GM23248 (cell line): ENCODE measurements at regions not wholly inside any gene's neighbourhood (a gene's known extent, or its start where the extent isn't known, plus 50 kb on each side); places are given as distances from the start of the nearest gene placed in this dataset.
"Not testable (repeated sequence)": the region's sequence is repeated elsewhere in the genome, so short reads cannot be mapped to it uniquely, and the experiment has no call there.

ENCODE experiments used
- DNase-seq: peaks from one replicate; pipeline ENCODE4 v3.0.0-alpha.2; 2015
- H2AFZ ChIP-seq: fragments of 200-600 bp; sonication (generic); 2 replicates; pipeline ENCODE4 v1.6.1; 2016; ENCODE audit warnings: antibody characterized with exemption
- H3F3A ChIP-seq: fragments of 200-600 bp; sonication (generic); 2 replicates; pipeline ENCODE4 v1.6.1; 2016; ENCODE audit warnings: mild to moderate bottlenecking, antibody characterized with exemption, mixed run types; ENCODE audit not compliant: insufficient read depth
- H3K27ac ChIP-seq: fragments of 200-600 bp; sonication (generic); 2 replicates; pipeline ENCODE4 v1.5.1; 2016; ENCODE audit warnings: mild to moderate bottlenecking
- H3K27me3 ChIP-seq: fragments of 200-600 bp; sonication (generic); replicated peaks from 2 replicates; pipeline ENCODE4 v1.6.1; 2016; ENCODE audit warnings: mild to moderate bottlenecking; ENCODE audit not compliant: insufficient read depth
- H3K36me3 ChIP-seq: fragments of 200-600 bp; sonication (generic); 2 replicates; pipeline ENCODE4 v1.6.1; 2016; ENCODE audit warnings: low read depth, mild to moderate bottlenecking
- H3K4me1 ChIP-seq: fragments of 200-600 bp; sonication (generic); 2 replicates; pipeline ENCODE4 v1.6.1; 2016; ENCODE audit warnings: mild to moderate bottlenecking; ENCODE audit not compliant: insufficient read depth
- H3K4me2 ChIP-seq: fragments of 200-600 bp; sonication (generic); one replicate; pipeline ENCODE4 v1.6.1; 2016; ENCODE audit warnings: mild to moderate bottlenecking; ENCODE audit not compliant: unreplicated experiment
- H3K4me3 ChIP-seq: fragments of 200-600 bp; sonication (generic); 2 replicates; pipeline ENCODE4 v1.5.1; 2016; ENCODE audit warnings: mild to moderate bottlenecking
- H3K79me2 ChIP-seq: fragments of 200-600 bp; sonication (generic); 2 replicates; pipeline ENCODE4 v1.6.1; 2016; ENCODE audit warnings: mild to moderate bottlenecking; ENCODE audit not compliant: insufficient read depth
- H3K9ac ChIP-seq: fragments of 200-600 bp; sonication (generic); 2 replicates; pipeline ENCODE4 v1.6.1; 2016; ENCODE audit warnings: mild to moderate bottlenecking
- H3K9me2 ChIP-seq: fragments of 200-600 bp; sonication (generic); 2 replicates; pipeline ENCODE4 v1.6.1; 2016; ENCODE audit warnings: mixed run types, mild to moderate bottlenecking, moderate library complexity; ENCODE audit not compliant: insufficient read depth
- H3K9me3 ChIP-seq: fragments of 200-600 bp; sonication (generic); one replicate; pipeline ENCODE4 v1.6.1; 2017; ENCODE audit warnings: low read depth
- H4K20me1 ChIP-seq: fragments of 200-600 bp; sonication (generic); 2 replicates; pipeline ENCODE4 v1.6.0; 2016; ENCODE audit not compliant: insufficient read depth
- EZH2 ChIP-seq: fragments of 200-600 bp; sonication (generic); IDR thresholded peaks from 2 replicates; pipeline ENCODE4 v1.6.1; 2018; ENCODE audit warnings: antibody characterized with exemption, mild to moderate bottlenecking; ENCODE audit not compliant: insufficient read depth, poor library complexity, severe bottlenecking
- EZH2phosphoT487 ChIP-seq: fragments of 200-600 bp; sonication (generic); IDR thresholded peaks from 2 replicates; pipeline ENCODE4 v1.6.1; 2018; ENCODE audit warnings: antibody characterized with exemption, moderate library complexity, mild to moderate bottlenecking, low read depth; ENCODE audit not compliant: insufficient read depth
- WGBS, 2 experiments: methylation state at CpG; one replicate each; pipeline ENCODE4 v1.1.6; 2015 to 2017; ENCODE audit warnings: low lambda C conversion rate in 2 of 2, low coverage in 1 of 2; ENCODE audit errors: missing lambda C conversion rate in 2 of 2; 5-methylcytosine and 5-hydroxymethylcytosine counted together
- in situ Hi-C: fragments of 300-500 bp; cut with MboI; formaldehyde crosslinking; loops from 2 replicates; pipeline ENCODE4 v1.15.0; 2020

DNA sequence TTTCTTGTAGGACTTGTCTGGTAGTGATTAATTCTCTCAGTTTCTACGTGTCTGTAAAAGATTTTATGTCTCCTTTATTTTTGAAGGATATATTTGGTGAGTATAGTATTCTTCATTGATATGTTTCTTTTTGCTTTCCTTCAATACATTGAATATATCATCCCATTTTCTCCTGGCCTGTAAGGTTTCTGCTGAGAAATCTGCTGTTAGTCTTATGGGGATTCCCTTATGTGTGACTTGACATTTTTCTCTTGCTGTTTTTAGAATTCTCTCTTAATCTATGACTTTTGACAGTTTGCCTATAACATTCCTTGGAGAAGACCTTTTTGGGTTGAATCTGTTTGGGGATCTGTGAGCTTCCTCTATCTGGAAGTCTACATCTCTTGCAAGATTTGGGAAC lies 281.0 kb upstream of the MEIS1 start:
- H3K9me3 ChIP-seq: no peaks in the 10 kb centered on the region
- no peak for TF ChIP-seq EZH2
- TF ChIP-seq EZH2phosphoT487: no peak
- H3K36me3 ChIP-seq: no peaks in the 10 kb centered on the region
- no peak overlapping the region for H3K4me2 ChIP-seq
- DNase-seq: no peak
- H2AFZ ChIP-seq: no peak overlapping the region
- no peaks in the 10 kb centered on the region for H4K20me1 ChIP-seq
- no peak overlapping the region for H3K27ac ChIP-seq
- no peaks in the 10 kb centered on the region for H3K27me3 ChIP-seq
- H3K4me3 ChIP-seq: no peak overlapping the region
- WGBS, 2 experiments: 0 to 4% methylated on average over 1 of the region's 1 CpG
- in situ Hi-C loops: no loop called here
- no peaks in the 10 kb centered on the region for H3F3A ChIP-seq
- no peaks in the 10 kb centered on the region for H3K4me1 ChIP-seq
- no peaks in the 10 kb centered on the region for H3K79me2 ChIP-seq
- no peak overlapping the region for H3K9ac ChIP-seq
- H3K9me2 ChIP-seq: no peaks in the 10 kb centered on the region

DNA sequence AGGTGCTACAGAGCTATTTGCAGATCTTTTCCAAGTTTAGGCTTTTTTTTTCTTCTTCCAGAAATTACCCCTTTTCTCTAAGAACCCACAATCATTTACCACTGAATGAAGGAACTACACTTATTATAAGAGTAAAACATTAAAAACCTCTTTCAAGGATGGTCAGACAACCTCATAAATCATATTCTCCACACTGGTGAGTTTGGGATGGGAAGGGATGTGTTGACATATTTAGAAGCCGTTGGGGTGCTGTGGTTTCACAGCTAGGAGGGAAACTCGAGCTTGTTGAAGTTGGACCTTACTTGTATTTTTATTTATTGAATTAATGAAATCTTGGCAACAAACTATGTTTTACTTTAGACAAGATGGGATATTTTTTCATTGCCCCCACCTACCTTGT lies 289.4 kb upstream of the MEIS1 start:
- no peak for DNase-seq
- no peaks in the 10 kb centered on the region for H3K9me3 ChIP-seq
- no peaks in the 10 kb centered on the region for H3K4me1 ChIP-seq
- TF ChIP-seq EZH2phosphoT487: no peak
- no peak for TF ChIP-seq EZH2
- WGBS, 2 experiments: 0% methylated on average over 2 of the region's 2 CpGs
- H3K36me3 ChIP-seq: no peaks in the 10 kb centered on the region
- no peaks in the 10 kb centered on the region for H3F3A ChIP-seq
- no peak overlapping the region for H3K4me2 ChIP-seq
- in situ Hi-C loops: no loop called here
- H3K27ac ChIP-seq: no peak overlapping the region
- no peak overlapping the region for H3K9ac ChIP-seq
- no peak overlapping the region for H3K4me3 ChIP-seq
- no peaks in the 10 kb centered on the region for H3K79me2 ChIP-seq
- H3K9me2 ChIP-seq: no peaks in the 10 kb centered on the region
- H3K27me3 ChIP-seq: no peaks in the 10 kb centered on the region
- no peaks in the 10 kb centered on the region for H4K20me1 ChIP-seq
- H2AFZ ChIP-seq: no peak overlapping the region

DNA sequence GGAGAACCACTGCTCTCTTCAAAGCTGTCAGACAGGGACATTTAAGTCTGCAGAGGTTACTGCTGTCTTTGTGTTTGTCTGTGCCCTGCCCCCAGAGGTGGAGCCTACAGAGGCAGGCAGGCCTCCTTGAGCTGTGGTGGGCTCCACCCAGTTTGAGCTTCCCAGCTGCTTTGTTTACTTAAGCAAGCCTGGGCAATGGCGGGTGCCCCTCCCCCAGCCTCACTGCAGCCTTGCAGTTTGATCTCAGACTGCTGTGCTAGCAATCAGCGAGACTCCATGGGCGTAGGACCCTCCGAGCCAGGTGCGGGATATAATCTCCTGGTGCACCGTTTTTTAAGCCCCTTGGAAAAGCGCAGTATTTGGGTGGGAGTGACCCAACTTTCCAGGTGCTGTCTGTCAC lies 290.6 kb upstream of the MEIS1 start:
- H3K9ac ChIP-seq, H3K79me2 ChIP-seq, H4K20me1 ChIP-seq, H3K36me3 ChIP-seq, H2AFZ ChIP-seq, H3K9me2 ChIP-seq, H3K9me3 ChIP-seq, DNase-seq, in situ Hi-C loops, H3K27me3 ChIP-seq, H3K27ac ChIP-seq, H3K4me2 ChIP-seq, H3K4me3 ChIP-seq, H3K4me1 ChIP-seq, H3F3A ChIP-seq: not testable (repeated sequence)
- 33 to 43% methylated on average over 7 of the region's 7 CpGs for WGBS, 2 experiments

DNA sequence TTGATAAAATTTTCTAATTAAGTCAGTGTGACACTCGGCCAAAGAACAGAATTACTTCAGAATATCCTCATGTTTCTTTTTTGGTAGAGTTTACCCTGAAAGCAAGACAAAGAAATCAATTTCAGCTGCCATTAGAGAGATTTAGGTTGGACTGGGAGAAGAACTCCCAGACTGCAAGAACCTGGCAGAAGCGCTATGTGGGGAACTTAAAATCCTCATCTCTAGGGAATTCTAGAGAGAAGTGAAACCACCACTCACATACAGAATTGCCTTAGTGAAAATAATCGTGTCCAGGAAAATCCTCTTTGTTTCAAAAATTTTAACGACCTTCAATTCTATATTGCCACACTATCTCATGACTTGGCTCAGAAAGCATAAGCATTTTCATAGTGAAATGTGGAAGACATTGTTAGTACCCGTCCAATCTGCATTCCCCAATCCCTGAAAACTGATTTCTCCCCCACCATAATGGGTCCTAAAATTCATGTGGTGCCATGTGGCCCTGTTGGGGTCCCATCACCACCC lies 297.3 kb upstream of the MEIS1 start:
- Histone ChIP-seq H3K4me3 (no peak overlapping the region), H4K20me1 (no peaks in the 10 kb centered on the region), H3K79me2 (no peaks in the 10 kb centered on the region), H3K4me2 (no peak overlapping the region), H2AFZ (no peak overlapping the region), H3F3A (no peaks in the 10 kb centered on the region), H3K4me1 (no peaks in the 10 kb centered on the region), H3K36me3 (no peaks in the 10 kb centered on the region), H3K9me3 (no peaks in the 10 kb centered on the region), H3K27ac (no peak overlapping the region), H3K27me3 (no peaks in the 10 kb centered on the region; the same call in 1 of the 2 replicates), H3K9me2 (no peaks in the 10 kb centered on the region), H3K9ac (no peak overlapping the region)
- no peak for DNase-seq
- TF ChIP-seq EZH2 (no peak), EZH2phosphoT487 (no peak)
- WGBS, 2 experiments: 23 to 35% methylated on average over 5 of the region's 5 CpGs
- in situ Hi-C loops: no loop called here

DNA sequence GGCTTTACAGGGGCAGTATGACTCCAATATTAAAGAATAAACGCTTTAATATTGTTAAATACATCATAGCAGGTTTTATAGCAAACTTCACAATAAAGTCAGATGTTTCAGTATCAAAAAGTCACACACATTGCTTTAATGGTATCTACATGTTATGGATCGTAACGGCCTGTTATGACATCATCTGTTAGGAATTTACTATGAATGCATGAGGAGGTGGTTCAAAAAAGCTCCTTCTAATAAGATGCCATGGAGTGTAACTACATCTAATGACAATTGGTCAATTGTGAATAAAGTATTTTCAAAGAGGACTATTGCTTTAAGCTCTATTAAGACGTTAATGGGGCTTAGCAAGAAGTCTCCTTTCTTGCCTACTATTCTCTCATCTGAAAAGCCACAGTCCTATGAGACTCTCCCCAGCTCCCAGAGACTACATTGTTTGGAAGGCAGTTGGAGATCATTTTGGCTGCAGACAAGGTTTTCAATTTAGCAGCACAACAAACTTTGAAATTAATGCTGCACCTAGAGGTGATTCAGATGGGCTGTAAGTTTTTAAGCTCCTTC lies 300.7 kb upstream of the MEIS1 start:
- no peak overlapping the region for H3K9ac ChIP-seq
- no peaks in the 10 kb centered on the region for H3K36me3 ChIP-seq
- H3K9me2 ChIP-seq: no peaks in the 10 kb centered on the region
- TF ChIP-seq EZH2phosphoT487: no peak
- TF ChIP-seq EZH2: no peak
- no peaks in the 10 kb centered on the region for H4K20me1 ChIP-seq
- no peaks in the 10 kb centered on the region; the same call in none of the 2 replicates for H3K27me3 ChIP-seq
- no peaks in the 10 kb centered on the region for H3K79me2 ChIP-seq
- no peak overlapping the region for H3K4me2 ChIP-seq
- no peaks in the 10 kb centered on the region for H3K4me1 ChIP-seq
- in situ Hi-C loops: no loop called here
- H3F3A ChIP-seq: no peaks in the 10 kb centered on the region
- H3K27ac ChIP-seq: no peak overlapping the region
- no peak overlapping the region for H3K4me3 ChIP-seq
- no peak for DNase-seq
- H2AFZ ChIP-seq: no peak overlapping the region
- WGBS, 2 experiments: 18 to 27% methylated on average over 4 of the region's 4 CpGs
- no peaks in the 10 kb centered on the region for H3K9me3 ChIP-seq
